Stimulated activated CD4-positive, alpha-beta T cell treated with anti-CD3 and anti-CD28 coated beads, Interleukin-12 subunit alpha, Interleukin-12 subunit beta, amount 100 ng/mL, for 4 hours (primary cell): ENCODE measurements at regions not wholly inside any gene's neighbourhood (a gene's known extent, or its start where the extent isn't known, plus 50 kb on each side); places are given as distances from the start of the nearest gene placed in this dataset.
A peak's percentile ranks its signal among the peaks of the same experiment; 100 is the strongest.
"Not testable (repeated sequence)": the region's sequence is repeated elsewhere in the genome, so short reads cannot be mapped to it uniquely, and the experiment has no call there.

Source experiments
- DNase-seq: peaks from one replicate; pipeline ENCODE4 v3.0.0-alpha.2; 2020

GRCh38 chr9:38181866-38182265 lies 112.8 kb upstream of the SHB start:
- DNase-seq: no peak

- no peak for DNase-seq
Measured at GRCh38 chr9:38181232-38181631, 112.2 kb upstream of the SHB start.

DNA sequence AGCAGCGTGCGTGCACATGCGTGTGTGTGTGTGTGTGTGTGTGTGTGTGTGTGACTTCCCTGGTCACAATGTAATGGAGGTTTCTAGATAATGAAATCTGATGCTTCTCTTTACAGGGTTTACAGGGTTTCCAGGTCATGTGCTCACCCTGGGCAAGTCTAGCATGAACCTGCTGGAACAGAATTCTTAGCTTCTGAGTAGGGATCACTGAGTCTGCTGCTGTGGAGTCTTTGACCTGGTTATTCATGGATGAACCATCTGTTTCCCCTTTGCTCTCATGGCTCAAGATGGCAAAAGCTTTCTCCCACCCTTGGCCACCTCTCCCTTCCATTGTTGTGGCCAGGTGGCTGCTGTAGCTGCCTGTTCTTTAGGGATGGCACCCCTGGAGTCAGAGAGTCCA lies 111.6 kb upstream of the SHB start:
- no peak for DNase-seq

- DNase-seq: no peak
Measured at GRCh38 chr9:38179965-38180364, 110.9 kb upstream of the SHB start.

GRCh38 chr9:38178237-38178636 lies 109.2 kb upstream of the SHB start:
- DNase-seq: no peak

DNA sequence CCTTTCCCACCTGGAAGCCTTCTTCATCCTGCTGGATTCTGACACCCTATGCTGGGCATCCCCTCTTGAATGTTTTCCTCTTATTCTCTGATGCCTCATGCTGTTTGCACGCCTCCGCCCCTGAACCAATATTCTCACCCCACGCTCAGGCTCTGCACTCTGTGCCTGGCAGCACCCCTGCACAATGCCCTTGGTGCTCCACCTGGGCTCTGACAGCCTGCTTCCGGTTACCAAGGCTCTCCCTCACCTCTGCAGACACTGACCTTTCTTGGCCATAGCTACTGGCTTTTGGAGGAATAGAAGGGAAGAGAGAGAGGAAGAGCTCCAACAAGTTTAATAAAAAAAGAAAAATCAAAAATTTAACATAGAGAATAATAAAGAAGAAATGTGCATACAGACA lies 108.7 kb upstream of the SHB start:
- DNase-seq: no peak

DNA sequence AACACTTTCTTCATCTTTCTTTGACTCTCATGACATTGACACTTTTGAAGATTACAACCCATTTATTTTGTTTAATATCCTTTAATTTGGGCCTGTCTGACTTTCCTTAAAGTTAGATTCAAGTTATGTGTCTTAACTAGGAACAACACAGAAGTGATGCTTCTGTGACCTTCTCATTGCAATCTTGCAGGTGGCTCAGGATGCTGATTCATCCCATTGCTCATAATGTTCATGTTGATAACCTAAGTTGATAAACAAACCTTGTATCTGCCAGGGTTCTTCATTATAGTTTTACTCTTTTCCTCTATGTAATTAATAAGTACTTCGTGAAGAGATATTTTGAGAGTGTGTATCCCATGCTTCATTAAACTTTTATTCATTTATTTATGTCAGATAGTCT lies 107.2 kb upstream of the SHB start:
- no peak for DNase-seq

- no peak for DNase-seq
Measured at GRCh38 chr9:38175423-38175822, 106.4 kb upstream of the SHB start.

GRCh38 chr9:38172586-38172985 lies 103.6 kb upstream of the SHB start:
- no peak for DNase-seq

- DNase-seq: no peak
Measured at GRCh38 chr9:38171926-38172325, 102.9 kb upstream of the SHB start.

GRCh38 chr9:38171538-38171884 lies 102.5 kb upstream of the SHB start:
- DNase-seq: no peak

GRCh38 chr9:38170763-38171537 lies 101.9 kb upstream of the SHB start:
- not testable (repeated sequence) for DNase-seq

DNA sequence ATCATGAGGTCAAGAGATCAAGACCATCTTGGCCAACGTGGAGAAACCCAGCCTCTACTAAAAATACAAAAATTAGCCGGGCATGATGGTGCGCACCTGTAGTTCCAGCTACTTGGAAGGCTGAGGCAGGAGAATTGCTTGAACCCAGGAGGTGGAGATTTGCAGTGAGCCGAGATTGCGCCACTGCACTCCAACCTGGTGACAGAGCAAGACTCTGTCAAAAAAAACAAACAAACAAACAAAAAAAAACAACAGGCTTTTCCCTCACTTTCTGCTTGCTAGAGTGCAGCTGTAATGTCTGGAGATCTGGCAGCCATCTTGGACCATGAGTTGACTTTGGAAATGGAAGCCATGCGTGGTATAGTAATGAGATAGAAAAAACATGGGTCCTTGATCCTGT lies 101.1 kb upstream of the SHB start:
- not testable (repeated sequence) for DNase-seq

DNA sequence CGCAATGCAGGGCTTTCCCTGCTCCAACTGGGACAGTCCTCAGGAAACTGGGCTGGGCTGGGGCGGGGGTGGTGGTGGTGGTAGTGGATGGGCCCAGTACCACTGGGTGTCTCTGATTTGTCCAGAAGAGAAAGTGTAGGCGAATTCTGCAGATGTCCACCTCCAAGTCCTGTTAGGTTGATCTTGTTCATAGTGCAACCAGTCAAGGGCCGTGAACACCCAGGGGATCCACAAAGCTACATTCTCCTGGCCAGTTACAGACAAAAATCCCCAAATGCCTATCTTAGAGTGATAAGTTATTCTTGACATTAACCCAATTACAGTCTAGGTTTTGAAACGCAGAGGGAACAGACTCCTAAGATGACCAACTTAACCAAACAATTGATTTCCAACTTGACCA lies 97.5 kb upstream of the SHB start:
- DNase-seq: no peak

GRCh38 chr9:38164659-38165221 lies 95.7 kb upstream of the SHB start:
- DNase-seq: no peak

GRCh38 chr9:38163518-38163917 lies 94.5 kb upstream of the SHB start:
- no peak for DNase-seq

DNA sequence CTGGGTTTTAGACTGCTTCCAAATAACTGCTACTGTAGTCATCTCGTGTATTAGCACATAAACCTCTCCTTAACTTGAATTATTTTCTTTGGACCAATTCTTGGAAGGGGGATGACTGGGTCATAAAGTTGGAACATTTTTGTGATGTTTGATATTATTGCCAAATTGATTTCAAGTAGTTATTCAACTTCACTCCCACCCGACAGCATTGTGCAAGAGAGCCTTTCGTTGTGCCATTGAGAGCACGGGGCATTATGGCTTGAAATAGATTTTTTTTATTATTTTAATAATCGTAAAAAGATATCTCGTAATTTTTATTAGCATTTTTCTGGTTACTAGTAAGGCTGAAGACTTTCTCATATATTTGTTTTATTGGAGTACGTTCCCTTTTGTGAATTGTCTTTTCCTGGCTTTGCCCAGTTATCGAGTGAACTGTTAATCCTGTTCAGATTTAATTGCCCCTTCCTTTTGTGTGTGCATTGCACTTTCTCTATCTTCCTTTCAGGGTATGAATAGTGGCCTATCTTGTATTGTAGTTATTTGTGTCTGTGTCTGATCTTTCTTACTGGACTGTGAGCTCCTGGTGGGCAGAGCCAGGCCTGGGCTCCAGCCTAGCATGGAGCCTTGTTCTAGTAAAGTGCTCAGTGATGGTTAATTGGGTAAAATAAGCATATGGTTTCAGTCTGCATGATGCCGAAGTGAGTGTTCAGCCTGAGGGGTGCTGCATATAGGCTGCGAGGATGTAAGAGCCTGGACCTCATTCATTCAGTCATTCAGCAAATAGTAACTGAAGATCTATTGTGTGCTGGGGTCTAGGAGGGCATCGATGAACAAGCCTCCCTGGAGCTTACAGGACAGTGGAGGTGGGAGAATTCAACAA lies 93.5 kb upstream of the SHB start:
- DNase-seq: no peak

GRCh38 chr9:38160613-38161215 lies 91.7 kb upstream of the SHB start:
- DNase-seq: peak; percentile 63

DNA sequence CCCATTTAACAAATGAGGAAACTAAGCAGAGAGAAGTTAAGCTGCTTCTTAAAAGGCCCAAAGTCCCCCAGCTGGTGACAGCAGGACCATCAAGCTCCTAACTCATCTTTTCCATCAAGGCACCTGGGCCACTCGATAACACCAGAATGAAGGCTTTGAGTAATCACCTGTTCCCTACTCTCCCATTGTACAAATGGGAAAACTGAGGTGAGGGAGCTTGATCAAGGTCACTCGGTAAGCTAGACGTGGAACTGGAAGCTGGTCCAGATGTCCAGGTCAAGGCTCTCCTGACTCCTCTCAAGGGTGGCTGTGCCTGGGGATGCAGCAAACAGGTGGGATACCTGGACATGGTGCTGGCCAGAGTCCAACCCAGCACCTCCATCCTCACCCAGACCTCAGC lies 90.6 kb upstream of the SHB start:
- DNase-seq: no peak

DNA sequence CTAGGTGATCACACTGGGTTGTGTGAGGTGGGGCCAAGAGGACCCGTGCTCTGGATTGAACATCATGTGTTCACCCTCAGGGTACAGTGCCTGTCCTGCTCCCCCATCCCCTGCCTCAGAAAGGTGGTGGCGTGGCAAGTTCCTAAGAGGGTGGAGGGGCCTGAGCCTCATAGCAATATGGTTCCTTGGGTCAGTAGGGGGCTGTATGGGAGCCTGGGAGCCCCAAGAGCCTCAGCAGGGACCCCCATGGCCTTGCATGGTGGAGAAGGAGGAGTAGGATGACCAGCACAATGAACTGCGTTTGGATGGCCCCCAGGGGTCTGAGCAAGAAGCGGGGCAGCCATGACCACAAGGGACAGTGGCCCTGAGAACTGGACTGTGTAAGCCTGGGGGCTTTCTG lies 89.6 kb upstream of the SHB start:
- DNase-seq: no peak

DNA sequence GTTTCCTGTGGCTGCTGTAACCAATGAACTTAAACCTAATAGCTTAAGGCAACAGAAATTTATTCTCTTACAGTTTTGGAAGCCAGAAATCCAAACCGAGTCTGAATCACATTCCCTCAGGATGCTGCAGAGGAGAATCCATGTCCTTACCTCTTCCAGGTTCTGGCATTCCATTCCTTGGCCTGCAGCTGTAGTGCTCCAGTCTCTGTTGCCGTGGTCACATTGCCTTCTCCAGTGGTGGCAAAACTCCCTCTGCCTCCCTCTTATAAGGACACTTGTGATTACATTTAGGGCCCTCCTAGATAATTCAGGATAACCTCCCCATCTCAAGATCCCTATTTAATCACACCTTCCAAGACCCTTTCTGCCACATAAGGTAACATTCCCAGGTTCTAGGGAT lies 88.7 kb upstream of the SHB start:
- no peak for DNase-seq

DNA sequence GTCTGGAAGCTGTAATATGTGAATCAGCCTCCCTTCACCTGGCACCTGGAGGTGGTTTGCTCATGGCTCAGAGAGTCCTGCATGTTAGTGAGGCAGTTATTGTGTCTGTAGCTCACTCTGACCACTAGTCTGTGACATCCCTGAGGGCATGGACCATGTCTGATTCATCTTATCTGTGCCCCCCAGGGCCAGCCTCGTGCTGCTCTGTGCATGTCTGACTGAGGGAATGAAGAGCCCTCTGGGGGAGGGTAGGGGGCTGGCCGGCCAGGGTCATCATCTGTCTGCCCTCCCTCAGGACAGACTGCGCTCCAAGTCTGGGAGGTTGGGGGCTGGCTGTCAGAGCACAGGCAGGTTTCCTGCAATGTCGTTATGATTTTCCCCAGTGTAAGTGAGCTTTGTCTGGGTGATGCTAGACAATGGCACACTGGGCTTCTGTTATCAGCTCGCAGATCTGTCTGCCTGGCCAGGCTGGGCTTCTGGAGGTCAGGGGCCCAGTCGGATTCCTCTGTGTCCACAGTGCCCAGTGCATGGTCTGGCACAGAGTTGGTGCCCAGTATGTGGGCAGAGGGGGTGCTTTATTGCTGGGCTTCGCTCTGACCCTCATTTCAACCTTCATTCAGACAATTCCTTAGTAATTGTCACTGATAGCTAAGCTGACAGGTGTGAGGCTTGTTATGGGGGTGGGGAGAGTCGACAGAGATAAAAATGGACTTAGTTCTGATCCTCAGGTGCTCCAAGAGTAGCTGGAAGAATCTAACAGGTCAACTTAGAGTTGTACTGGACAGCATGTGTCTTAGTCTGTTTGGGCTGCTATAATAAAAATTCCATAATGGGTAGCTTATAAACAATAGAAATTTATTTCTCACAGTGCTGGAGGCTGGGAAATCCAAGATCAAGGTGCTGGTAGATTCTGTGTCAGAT lies 85.7 kb upstream of the SHB start:
- no peak for DNase-seq

DNA sequence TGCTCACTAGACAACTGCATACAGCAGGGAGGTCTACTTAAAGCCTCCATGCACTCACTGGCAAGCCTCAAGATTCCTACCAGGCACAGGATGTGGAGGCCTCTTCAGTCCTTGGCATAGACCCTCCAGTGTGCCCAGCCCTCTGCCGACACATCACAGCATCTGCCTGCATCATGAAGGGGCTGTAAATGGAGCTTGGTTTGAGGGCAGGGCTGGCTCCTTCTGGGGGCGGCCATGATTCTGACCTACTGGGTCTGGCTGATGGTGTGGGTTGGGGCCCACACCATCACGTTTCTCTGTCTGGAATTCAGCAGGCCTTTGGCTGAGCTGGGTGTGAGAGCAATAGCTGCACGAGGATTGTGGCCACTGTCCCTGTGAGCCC lies 84.9 kb upstream of the SHB start:
- no peak for DNase-seq
